H1 (cell line): ENCODE measurements at regions not wholly inside any gene's neighbourhood (a gene's known extent, or its start where the extent isn't known, plus 50 kb on each side); places are given as distances from the start of the nearest gene placed in this dataset.

Experiments used
- CHD2 ChIP-seq: IDR thresholded peaks from 2 replicates; pipeline ENCODE4 v1.6.1; 2012; ENCODE audit warnings: low read length, improper control_type of control experiment
- CTCF ChIP-seq, 3 experiments: IDR thresholded peaks; 1 replicate in 2 of 3; 2 replicates in 1 of 3; pipeline versions ENCODE4 v1.5.1 to v1.6.1; 2011; ENCODE audit warnings: low read length in 3 of 3, mild to moderate bottlenecking in 3 of 3, inconsistent platforms in 2 of 3, low read depth in 1 of 3, moderate library complexity in 1 of 3; ENCODE audit not compliant: insufficient read depth in 1 of 3; ENCODE audit errors: control extremely low read depth in 1 of 3
- EP300 ChIP-seq, 2 experiments: IDR thresholded peaks; 1 replicate in 1 of 2; 2 replicates in 1 of 2; pipeline ENCODE4 v1.6.1; 2011 to 2012; ENCODE audit warnings: low read depth in 2 of 2, low read length in 2 of 2, mild to moderate bottlenecking in 2 of 2, borderline replicate concordance in 1 of 2, inconsistent platforms in 1 of 2, moderate library complexity in 1 of 2
- JUN ChIP-seq: IDR thresholded peaks from 2 replicates; pipeline ENCODE4 v1.6.1; 2011; ENCODE audit warnings: low read depth, mild to moderate bottlenecking, improper control_type of control experiment, low read length
- NRF1 ChIP-seq: IDR thresholded peaks from 2 replicates; pipeline ENCODE4 v1.6.1; 2011; ENCODE audit warnings: mild to moderate bottlenecking, low read depth, low read length, improper control_type of control experiment
- USF2 ChIP-seq: IDR thresholded peaks from 2 replicates; pipeline ENCODE4 v1.6.1; 2011; ENCODE audit warnings: low read length, improper control_type of control experiment
- YY1 ChIP-seq: IDR thresholded peaks from 2 replicates; pipeline ENCODE4 v1.6.1; 2011; ENCODE audit warnings: low read depth, mild to moderate bottlenecking, low read length

- TF ChIP-seq YY1 (no peak), NRF1 (no peak), USF2 (no peak), EP300 (IDR thresholded peaks at IDR 0.05; ENCODE audit: borderline replicate concordance in 1 of 2, low read depth in 2 of 2, low read length in 2 of 2) (no peak), CHD2 (no peak), JUN (no peak), CTCF (IDR thresholded peaks at IDR 0.05; ENCODE audit: control extremely low read depth in 1 of 3, insufficient read depth in 1 of 3, low read depth in 1 of 3, low read length in 3 of 3) (no peak)
These were observed 158.7 kb downstream of the PSMG1 start for GRCh38 chr21:39024538-39024937.
